HFFc6 (cell line): ENCODE measurements at regions not wholly inside any gene's neighbourhood (a gene's known extent, or its start where the extent isn't known, plus 50 kb on each side); places are given as distances from the start of the nearest gene placed in this dataset.
"Not testable (repeated sequence)": the region's sequence is repeated elsewhere in the genome, so short reads cannot be mapped to it uniquely, and the experiment has no call there.

ENCODE experiments used
- DNase-seq: peaks from one replicate; pipeline ENCODE4 v3.0.0-alpha.2; 2018
- H3K27ac Mint-ChIP-seq: 2 replicates; pipeline ENCODE4 v1.8.0; 2020; ENCODE audit warnings: mild to moderate bottlenecking, mixed read lengths
- H3K27me3 Mint-ChIP-seq: 2 replicates; pipeline ENCODE4 v1.8.0; 2021; ENCODE audit warnings: mild to moderate bottlenecking, moderate library complexity, mixed read lengths; ENCODE audit not compliant: insufficient read depth
- H3K36me3 Mint-ChIP-seq: 2 replicates; pipeline ENCODE4 v1.8.0; 2021; ENCODE audit warnings: low read depth, mixed read lengths
- H3K4me1 Mint-ChIP-seq: 2 replicates; pipeline ENCODE4 v1.8.0; 2020; ENCODE audit warnings: low read depth, mixed read lengths
- H3K4me3 Mint-ChIP-seq: 2 replicates; pipeline ENCODE4 v1.8.0; 2020; ENCODE audit warnings: mild to moderate bottlenecking, moderate library complexity, mixed read lengths
- H3K9me3 Mint-ChIP-seq: 2 replicates; pipeline ENCODE4 v1.8.0; 2020; ENCODE audit warnings: mild to moderate bottlenecking, mixed read lengths
- TF ChIP-seq, protein P1 (sequence below): fragments of 200-600 bp; sonication (generic); IDR thresholded peaks from 2 replicates; pipeline ENCODE4 v1.5.0; 2021; ENCODE audit warnings: antibody characterized with exemption, mild to moderate bottlenecking

DNA sequence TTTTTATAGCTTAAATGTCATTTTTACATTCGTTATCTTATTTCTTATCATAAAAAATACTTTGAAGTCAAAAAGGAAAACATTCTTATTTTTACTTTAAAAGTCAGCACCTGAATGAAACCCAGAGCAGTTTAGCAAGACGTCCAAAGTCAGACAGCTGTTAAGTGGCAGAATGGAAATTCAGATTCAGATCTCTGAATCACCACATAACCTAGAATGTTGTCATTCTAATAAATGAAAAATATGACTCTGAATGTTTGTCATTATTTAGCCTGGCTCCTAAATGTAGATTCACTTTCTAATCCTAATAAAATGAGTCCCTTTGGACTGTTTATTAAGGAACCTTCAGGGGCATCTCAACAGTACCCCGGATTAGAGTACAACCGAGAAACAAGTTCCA is 75.2 kb upstream of the RGS7 start:
- TF ChIP-seq, protein P1, sequence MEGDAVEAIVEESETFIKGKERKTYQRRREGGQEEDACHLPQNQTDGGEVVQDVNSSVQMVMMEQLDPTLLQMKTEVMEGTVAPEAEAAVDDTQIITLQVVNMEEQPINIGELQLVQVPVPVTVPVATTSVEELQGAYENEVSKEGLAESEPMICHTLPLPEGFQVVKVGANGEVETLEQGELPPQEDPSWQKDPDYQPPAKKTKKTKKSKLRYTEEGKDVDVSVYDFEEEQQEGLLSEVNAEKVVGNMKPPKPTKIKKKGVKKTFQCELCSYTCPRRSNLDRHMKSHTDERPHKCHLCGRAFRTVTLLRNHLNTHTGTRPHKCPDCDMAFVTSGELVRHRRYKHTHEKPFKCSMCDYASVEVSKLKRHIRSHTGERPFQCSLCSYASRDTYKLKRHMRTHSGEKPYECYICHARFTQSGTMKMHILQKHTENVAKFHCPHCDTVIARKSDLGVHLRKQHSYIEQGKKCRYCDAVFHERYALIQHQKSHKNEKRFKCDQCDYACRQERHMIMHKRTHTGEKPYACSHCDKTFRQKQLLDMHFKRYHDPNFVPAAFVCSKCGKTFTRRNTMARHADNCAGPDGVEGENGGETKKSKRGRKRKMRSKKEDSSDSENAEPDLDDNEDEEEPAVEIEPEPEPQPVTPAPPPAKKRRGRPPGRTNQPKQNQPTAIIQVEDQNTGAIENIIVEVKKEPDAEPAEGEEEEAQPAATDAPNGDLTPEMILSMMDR, result no peak
- H3K27ac Mint-ChIP-seq, result peak overlapping the region; percentile 25; the same call in 1 of the 2 replicates
- H3K27me3 Mint-ChIP-seq, result peaks cover 3% of the 10 kb centered on the region
- no peak for DNase-seq
- peaks cover 11% of the 10 kb centered on the region for H3K9me3 Mint-ChIP-seq
- H3K36me3 Mint-ChIP-seq, result peaks cover 58% of the 10 kb centered on the region
- no peak overlapping the region for H3K4me3 Mint-ChIP-seq
- H3K4me1 Mint-ChIP-seq, result peaks cover 49% of the 10 kb centered on the region

GRCh38 chr1:241425091-241425490 is 68.1 kb upstream of the RGS7 start:
- not testable (repeated sequence) for DNase-seq, H3K27me3 Mint-ChIP-seq
- H3K36me3 Mint-ChIP-seq, result peaks cover 49% of the 10 kb centered on the region
- H3K9me3 Mint-ChIP-seq, result peaks cover 34% of the 10 kb centered on the region
- H3K4me1 Mint-ChIP-seq, result peaks cover 83% of the 10 kb centered on the region
- H3K4me3 Mint-ChIP-seq, result peak overlapping the region; percentile 90
- H3K27ac Mint-ChIP-seq, result peak overlapping the region; percentile 63

DNA sequence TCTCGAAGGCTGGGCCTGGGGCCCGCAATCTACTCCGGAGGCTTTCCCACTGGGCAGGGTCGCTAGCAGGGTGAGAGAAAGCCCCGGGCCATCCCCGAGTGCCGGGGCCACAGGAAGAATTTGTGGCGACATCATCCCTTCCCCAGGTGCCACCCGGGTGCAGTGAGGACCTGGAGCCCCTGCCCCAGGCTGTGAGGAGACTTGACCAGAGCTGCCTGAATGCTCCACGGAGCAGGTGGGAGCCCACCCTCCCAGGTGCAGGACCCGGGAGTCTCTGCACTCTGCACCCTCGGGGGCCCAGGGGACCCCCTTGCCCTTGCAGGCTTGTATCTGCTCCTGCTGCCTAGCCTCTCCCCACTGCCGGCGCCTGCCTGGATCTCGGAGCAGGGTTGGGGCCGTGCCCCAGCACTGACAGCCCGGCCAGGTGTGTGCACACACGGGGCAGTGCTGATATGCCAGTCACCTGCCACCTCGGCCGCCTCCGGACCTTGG is 67.5 kb upstream of the RGS7 start:
- no peaks in the 10 kb centered on the region; the same call in 1 of the 2 replicates for H3K27me3 Mint-ChIP-seq
- peaks cover 86% of the 10 kb centered on the region for H3K4me1 Mint-ChIP-seq
- no peak for DNase-seq
- peaks cover 49% of the 10 kb centered on the region for H3K36me3 Mint-ChIP-seq
- H3K27ac Mint-ChIP-seq, result no peak overlapping the region; the same call in 1 of the 2 replicates
- peaks cover 37% of the 10 kb centered on the region for H3K9me3 Mint-ChIP-seq
- peak overlapping the region; percentile 90 for H3K4me3 Mint-ChIP-seq
- TF ChIP-seq, protein P1, result no peak

- TF ChIP-seq, protein P1, result peak; percentile 23; the same call in 1 of the 2 replicates
- no peaks in the 10 kb centered on the region; the same call in 1 of the 2 replicates for H3K27me3 Mint-ChIP-seq
- peaks cover 86% of the 10 kb centered on the region for H3K4me1 Mint-ChIP-seq
- H3K4me3 Mint-ChIP-seq, result peak overlapping the region; percentile 90
- H3K27ac Mint-ChIP-seq, result peak overlapping the region; percentile 91
- DNase-seq, result peak; percentile 75
- peaks cover 48% of the 10 kb centered on the region for H3K36me3 Mint-ChIP-seq
- peaks cover 38% of the 10 kb centered on the region for H3K9me3 Mint-ChIP-seq
These were observed 66.8 kb upstream of the RGS7 start for GRCh38 chr1:241423541-241424479.

DNA sequence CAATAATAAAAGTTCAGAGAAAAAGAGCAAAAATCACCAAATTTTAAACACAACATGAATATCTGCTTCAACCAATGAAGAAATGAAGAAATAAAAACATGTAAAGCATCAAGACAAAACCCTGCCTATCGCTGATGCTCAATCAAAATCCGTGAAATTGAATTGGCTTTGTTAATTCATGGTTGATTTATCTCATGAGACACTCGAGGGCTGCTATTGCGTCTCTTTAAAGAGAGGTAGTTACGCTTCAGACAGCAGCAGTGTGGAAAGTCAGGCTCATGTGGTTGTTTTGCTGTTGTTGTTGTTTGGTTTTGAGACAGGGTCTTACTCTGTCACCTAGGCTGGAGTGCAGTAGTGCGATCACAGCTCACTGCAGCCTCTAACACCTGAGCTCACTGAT is 65.5 kb upstream of the RGS7 start:
- Mint-ChIP-seq H3K4me3 (peak overlapping the region; percentile 43; the same call in 1 of the 2 replicates), H3K9me3 (peaks cover 33% of the 10 kb centered on the region), H3K4me1 (peaks cover 77% of the 10 kb centered on the region), H3K27me3 (no peaks in the 10 kb centered on the region; the same call in 1 of the 2 replicates), H3K27ac (peak overlapping the region; percentile 20; the same call in 1 of the 2 replicates), H3K36me3 (peaks cover 45% of the 10 kb centered on the region)
- DNase-seq, result no peak
- TF ChIP-seq, protein P1, result no peak

DNA sequence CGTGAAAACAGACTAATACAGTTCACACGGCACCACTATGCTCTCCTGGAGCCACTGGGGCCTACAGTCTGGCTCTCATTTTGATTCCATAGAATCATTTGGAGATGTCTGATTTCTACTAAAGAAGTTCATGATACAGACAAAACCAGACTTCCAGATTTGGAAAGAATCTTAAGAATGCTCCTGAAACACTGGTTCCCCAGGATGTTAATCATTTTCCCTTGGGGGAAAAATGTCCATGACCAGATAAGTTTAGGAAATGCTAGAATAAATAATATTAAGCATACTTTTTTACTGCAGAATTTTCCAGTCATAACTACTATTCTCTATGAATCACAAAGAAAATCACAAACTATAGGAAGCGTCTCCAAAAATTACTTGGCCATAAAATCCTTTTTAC is 63.0 kb upstream of the RGS7 start:
- Mint-ChIP-seq H3K36me3 (peaks cover 35% of the 10 kb centered on the region), H3K27ac (peak overlapping the region; percentile 81), H3K4me3 (peak overlapping the region; percentile 25; the same call in 1 of the 2 replicates), H3K9me3 (peaks cover 8% of the 10 kb centered on the region), H3K27me3 (no peaks in the 10 kb centered on the region; the same call in 1 of the 2 replicates), H3K4me1 (peaks cover 66% of the 10 kb centered on the region)
- TF ChIP-seq, protein P1, result no peak
- peak; percentile 9 for DNase-seq
